ENCODE measurements at regions not wholly inside any gene's neighbourhood (a gene's known extent, or its start where the extent isn't known, plus 50 kb on each side); places are given as distances from the start of the nearest gene placed in this dataset.

GRCh38 chr4:53830511-53830910, 233.9 kb downstream of the CHIC2 start:
- TF ChIP-seq GATA2 (IDR thresholded peaks at IDR 0.05; ENCODE audit: low read depth, low read length): no peak
- TF ChIP-seq GATA3 (IDR thresholded peaks at IDR 0.05; ENCODE audit: low read depth, low read length): no peak

GRCh38 chr4:53821179-53821851, 230.0 kb upstream of the LNX1 start:
- TF ChIP-seq GATA3 (IDR thresholded peaks at IDR 0.05; ENCODE audit: low read depth, low read length) (no peak), GATA2 (IDR thresholded peaks at IDR 0.05; ENCODE audit: low read depth, low read length) (no peak)

- TF ChIP-seq GATA2 (IDR thresholded peaks at IDR 0.05; ENCODE audit: low read depth, low read length) (no peak), GATA3 (IDR thresholded peaks at IDR 0.05; ENCODE audit: low read depth, low read length) (no peak)
These were observed 226.8 kb upstream of the LNX1 start for GRCh38 chr4:53818104-53818503.

- TF ChIP-seq GATA2 (IDR thresholded peaks at IDR 0.05; ENCODE audit: low read depth, low read length): no peak
These were observed 225.3 kb upstream of the LNX1 start for GRCh38 chr4:53816561-53816960.

- TF ChIP-seq GATA3 (IDR thresholded peaks at IDR 0.05; ENCODE audit: low read depth, low read length) (no peak), GATA2 (IDR thresholded peaks at IDR 0.05; ENCODE audit: low read depth, low read length) (no peak)
These were observed 224.0 kb upstream of the LNX1 start for GRCh38 chr4:53815281-53815680.

GRCh38 chr4:53813998-53814397, 222.7 kb upstream of the LNX1 start:
- no peak for TF ChIP-seq GATA2 (IDR thresholded peaks at IDR 0.05; ENCODE audit: low read depth, low read length)
- TF ChIP-seq GATA3 (IDR thresholded peaks at IDR 0.05; ENCODE audit: low read depth, low read length): no peak

GRCh38 chr4:53810643-53811042, 219.4 kb upstream of the LNX1 start:
- TF ChIP-seq GATA2 (IDR thresholded peaks at IDR 0.05; ENCODE audit: low read depth, low read length) (no peak), GATA3 (IDR thresholded peaks at IDR 0.05; ENCODE audit: low read depth, low read length) (no peak)

GRCh38 chr4:53809816-53810215, 218.5 kb upstream of the LNX1 start:
- no peak for TF ChIP-seq GATA3 (IDR thresholded peaks at IDR 0.05; ENCODE audit: low read depth, low read length)
- TF ChIP-seq GATA2 (IDR thresholded peaks at IDR 0.05; ENCODE audit: low read depth, low read length): no peak

- no peak for TF ChIP-seq GATA3 (IDR thresholded peaks at IDR 0.05; ENCODE audit: low read depth, low read length)
- no peak for TF ChIP-seq GATA2 (IDR thresholded peaks at IDR 0.05; ENCODE audit: low read depth, low read length)
These were observed 214.0 kb upstream of the LNX1 start for GRCh38 chr4:53805291-53805690.

GRCh38 chr4:53804719-53805118, 213.4 kb upstream of the LNX1 start:
- TF ChIP-seq GATA3 (IDR thresholded peaks at IDR 0.05; ENCODE audit: low read depth, low read length): no peak
- no peak for TF ChIP-seq GATA2 (IDR thresholded peaks at IDR 0.05; ENCODE audit: low read depth, low read length)

GRCh38 chr4:53802500-53802899, 211.2 kb upstream of the LNX1 start:
- TF ChIP-seq GATA3 (IDR thresholded peaks at IDR 0.05; ENCODE audit: low read depth, low read length): no peak
- no peak for TF ChIP-seq GATA2 (IDR thresholded peaks at IDR 0.05; ENCODE audit: low read depth, low read length)

GRCh38 chr4:53801373-53801772, 210.1 kb upstream of the LNX1 start:
- TF ChIP-seq GATA3 (IDR thresholded peaks at IDR 0.05; ENCODE audit: low read depth, low read length) (no peak), GATA2 (IDR thresholded peaks at IDR 0.05; ENCODE audit: low read depth, low read length) (no peak)

GRCh38 chr4:53800741-53801140, 209.5 kb upstream of the LNX1 start:
- TF ChIP-seq GATA2 (IDR thresholded peaks at IDR 0.05; ENCODE audit: low read depth, low read length) (no peak), GATA3 (IDR thresholded peaks at IDR 0.05; ENCODE audit: low read depth, low read length) (no peak)

- TF ChIP-seq GATA3 (IDR thresholded peaks at IDR 0.05; ENCODE audit: low read depth, low read length) (no peak), GATA2 (IDR thresholded peaks at IDR 0.05; ENCODE audit: low read depth, low read length) (no peak)
These were observed 201.8 kb upstream of the LNX1 start for GRCh38 chr4:53793096-53793495.

GRCh38 chr4:53790286-53790685, 199.0 kb upstream of the LNX1 start:
- TF ChIP-seq GATA2 (IDR thresholded peaks at IDR 0.05; ENCODE audit: low read depth, low read length) (no peak), GATA3 (IDR thresholded peaks at IDR 0.05; ENCODE audit: low read depth, low read length) (no peak)

- TF ChIP-seq GATA3 (IDR thresholded peaks at IDR 0.05; ENCODE audit: low read depth, low read length): no peak
- no peak for TF ChIP-seq GATA2 (IDR thresholded peaks at IDR 0.05; ENCODE audit: low read depth, low read length)
These were observed 197.3 kb upstream of the LNX1 start for GRCh38 chr4:53788621-53789020.
